Uterus (tissue), 2 donors: ENCODE measurements at regions not wholly inside any gene's neighbourhood (a gene's known extent, or its start where the extent isn't known, plus 50 kb on each side); places are given as distances from the start of the nearest gene placed in this dataset.

Experiments used
- CTCF ChIP-seq, 4 experiments: fragments of 200-600 bp in 2 of 4; fragments of 450-650 bp in 2 of 4; sonication (generic) in 2 of 4; IDR thresholded peaks; one replicate each; pipeline ENCODE4 v1.5.1; 2016 to 2019; ENCODE audit warnings: antibody characterized with exemption in 4 of 4, mild to moderate bottlenecking in 2 of 4, moderate library complexity in 1 of 4
- POLR2A ChIP-seq, 2 donors: fragments of 450-650 bp; IDR thresholded peaks; one replicate each; pipeline ENCODE4 v1.6.1; 2016; ENCODE audit warnings: antibody characterized with exemption in 2 of 2, mild to moderate bottlenecking in 1 of 2, moderate library complexity in 1 of 2

GRCh38 chr3:127079211-127079610 is 96.3 kb downstream of the PLXNA1 start:
- no peak for TF ChIP-seq POLR2A (IDR thresholded peaks at IDR 0.05)
- no peak for TF ChIP-seq CTCF (IDR thresholded peaks at IDR 0.05)
